GM12878 (cell line): ENCODE measurements at regions not wholly inside any gene's neighbourhood (a gene's known extent, or its start where the extent isn't known, plus 50 kb on each side); places are given as distances from the start of the nearest gene placed in this dataset.

Source experiments
- ATAC-seq: fragments of 200-7000 bp; cut with Tn5 transposase; 3 replicates; pipeline ENCODE4 v1.9.1; 2020; ENCODE audit warnings: mild to moderate bottlenecking, moderate library complexity
- BruUV-seq: library from RNA; stranded (reverse); fragments of 400-500 nt; replicated peaks from 2 replicates; lab custom pipeline; 2021; lab: Mats Ljungman, UMichigan
- CTCF ChIA-PET: fragments of 300-600 bp; sonication (Branson Sonifier 250); formaldehyde crosslinking; extraction: SDS; loops from one replicate; lab custom pipeline; 2021; ENCODE audit warnings: inconsistent platforms; lab: Yijun Ruan, JAX
- POLR2A ChIA-PET: fragments of 350-600 bp; formaldehyde crosslinking; extraction: SDS; loops from one replicate; lab custom pipeline; 2021; ENCODE audit warnings: inconsistent platforms; lab: Charles Lee
- RAD21 ChIA-PET: fragments of 300-600 bp; sonication (Branson Sonifier 250); formaldehyde crosslinking; loops from one replicate; lab custom pipeline; 2023; ENCODE audit warnings: antibody characterized with exemption; ENCODE audit not compliant: unreplicated experiment; lab: Charles Lee
- SMC1A ChIA-PET: fragments of 300-600 bp; sonication (Branson Sonifier 250); formaldehyde crosslinking; loops from one replicate; lab custom pipeline; 2023; ENCODE audit not compliant: unreplicated experiment, uncharacterized antibody; lab: Charles Lee
- DNase-seq: peaks from one replicate; pipeline ENCODE4 v3.0.0-alpha.2; 2011; ENCODE audit warnings: low read depth, low spot score
- FAIRE-seq: peaks from 3 replicates; lab custom pipeline; 2011; peaks lifted over from hg19 to GRCh38; lab: Jason Lieb, UNC
- H2AFZ ChIP-seq: 2 replicates; pipeline ENCODE4 v1.6.0; 2011; ENCODE audit warnings: low read depth, low read length, control low read depth; ENCODE audit not compliant: control insufficient read depth
- H3K27ac ChIP-seq: 2 replicates; pipeline ENCODE4 v1.5.1; 2011; ENCODE audit warnings: control low read depth; ENCODE audit not compliant: control insufficient read depth, insufficient read depth
- H3K27me3 ChIP-seq, 2 experiments: replicated peaks in 1 of 2; 2 replicates each; pipeline versions ENCODE4 v1.6.0 to v1.6.1; 2011; ENCODE audit warnings: low read length in 1 of 2; ENCODE audit not compliant: control insufficient read depth in 2 of 2, insufficient read depth in 2 of 2
- H3K36me3 ChIP-seq, 2 experiments: 2 replicates each; pipeline ENCODE4 v1.5.1; 2011; ENCODE audit warnings: low read length in 1 of 2; ENCODE audit not compliant: control insufficient read depth in 2 of 2, insufficient read depth in 2 of 2
- H3K4me1 ChIP-seq: 2 replicates; pipeline ENCODE4 v1.6.1; 2011; ENCODE audit warnings: mild to moderate bottlenecking, low read length, moderate library complexity, mixed read lengths; ENCODE audit not compliant: control insufficient read depth, insufficient read depth
- H3K4me2 ChIP-seq: 2 replicates; pipeline ENCODE4 v1.6.0; 2011; ENCODE audit warnings: control low read depth; ENCODE audit not compliant: control insufficient read depth, insufficient read depth
- H3K4me3 ChIP-seq: fragments of 200-600 bp; sonication (generic); 2 replicates; pipeline ENCODE4 v1.5.1; 2016
- H3K79me2 ChIP-seq: 2 replicates; pipeline ENCODE4 v1.6.0; 2011; ENCODE audit warnings: low read length; ENCODE audit not compliant: control insufficient read depth, insufficient read depth
- H3K9ac ChIP-seq: 2 replicates; pipeline ENCODE4 v1.8.0; 2011; ENCODE audit warnings: low read length, control low read depth, mixed read lengths; ENCODE audit not compliant: control insufficient read depth, insufficient read depth
- H3K9me3 ChIP-seq: replicated peaks from 3 replicates; pipeline ENCODE4 v1.5.1; 2011; ENCODE audit warnings: mild to moderate bottlenecking, low read length; ENCODE audit not compliant: control insufficient read depth, insufficient read depth
- H4K20me1 ChIP-seq: 2 replicates; pipeline ENCODE4 v1.6.0; 2011; ENCODE audit not compliant: control insufficient read depth, insufficient read depth
- CBX5 ChIP-seq: sonication (generic); IDR thresholded peaks from 2 replicates; pipeline ENCODE4 v1.6.1; 2016; ENCODE audit warnings: low read depth, moderate library complexity, mild to moderate bottlenecking, inconsistent platforms
- GATAD2B ChIP-seq: fragments of 450-650 bp; conservative IDR thresholded peaks from 2 replicates; pipeline ENCODE4 v1.6.1; 2017; ENCODE audit warnings: low read depth, mild to moderate bottlenecking, moderate library complexity
- RELA ChIP-seq: fragments of 450-650 bp; IDR thresholded peaks from 2 replicates; pipeline ENCODE4 v1.8.0; 2014; ENCODE audit warnings: borderline replicate concordance; ENCODE audit not compliant: partially characterized antibody
- SREBF2 ChIP-seq: IDR thresholded peaks from 2 replicates; pipeline ENCODE4 v1.6.1; 2012; ENCODE audit warnings: mild to moderate bottlenecking, low read length
- STAT1 ChIP-seq: fragments of 450-650 bp; conservative IDR thresholded peaks from 2 replicates; pipeline ENCODE4 v1.6.1; 2014; ENCODE audit warnings: antibody characterized with exemption, mild to moderate bottlenecking
- SUZ12 ChIP-seq: fragments of 200-600 bp; sonication (generic); IDR thresholded peaks from one replicate; pipeline ENCODE4 v1.6.1; 2018; ENCODE audit warnings: antibody characterized with exemption, mild to moderate bottlenecking; ENCODE audit not compliant: unreplicated experiment
- USF2 ChIP-seq: IDR thresholded peaks from 2 replicates; pipeline ENCODE4 v1.6.1; 2011; ENCODE audit warnings: low read depth, low read length, improper control_type of control experiment, borderline replicate concordance
- WGBS: methylation state at CpG from one replicate; pipeline ENCODE4 v1.1.6; 2016; ENCODE audit warnings: low lambda C conversion rate; ENCODE audit not compliant: insufficient replicate concordance, insufficient coverage; ENCODE audit errors: missing lambda C conversion rate; 5-methylcytosine and 5-hydroxymethylcytosine counted together
- in situ Hi-C: fragments of 300-500 bp; cut with MboI; formaldehyde crosslinking; loops from 9 replicates; pipeline ENCODE4 v1.14.3; 2018; ENCODE audit warnings: mixed read lengths
- intact Hi-C: fragments of 100-400 bp; cut with micrococcal nuclease; formaldehyde crosslinking; loops from one replicate; pipeline ENCODE4 v1.14.2; 2022; ENCODE audit not compliant: unreplicated experiment
- TF ChIP-seq, protein P1 (sequence below): fragments of 450-650 bp; formaldehyde crosslinking; IDR thresholded peaks from 2 replicates; pipeline ENCODE4 v1.5.0; 2022; ENCODE audit warnings: mild to moderate bottlenecking, missing genetic modification characterization
- TF ChIP-seq, protein P2 (sequence below): fragments of 450-650 bp; IDR thresholded peaks from 2 replicates; pipeline ENCODE4 v1.6.1; 2017; ENCODE audit warnings: mild to moderate bottlenecking, moderate library complexity
- TF ChIP-seq, protein P3 (sequence below): fragments of 450-650 bp; IDR thresholded peaks from 2 replicates; pipeline ENCODE4 v1.6.1; 2016; ENCODE audit warnings: mild to moderate bottlenecking, moderate library complexity, borderline replicate concordance

GRCh38 chr1:60448850-60449249 lies 375.3 kb upstream of the C1orf87 start:
- ChIA-PET RAD21 (no interaction called here), POLR2A (no interaction called here), CTCF (no interaction called here), SMC1A (no interaction called here)
- Histone ChIP-seq H3K4me3 (no peak overlapping the region), H3K27me3 (no peaks in the 10 kb centered on the region), H3K9ac (no peak overlapping the region), H3K4me1 (no peaks in the 10 kb centered on the region), H3K27ac (no peak overlapping the region), H2AFZ (no peak overlapping the region), H3K9me3 (no peaks in the 10 kb centered on the region), H4K20me1 (no peaks in the 10 kb centered on the region), H3K4me2 (no peak overlapping the region), H3K79me2 (no peaks in the 10 kb centered on the region), H3K36me3 (no peaks in the 10 kb centered on the region)
- intact Hi-C loops (no loop called here), in situ Hi-C loops (no loop called here)
- no peak for DNase-seq
- WGBS, result 0% methylated on average over 1 of the region's 1 CpG
- ATAC-seq, result no peak
- TF ChIP-seq, protein P1, sequence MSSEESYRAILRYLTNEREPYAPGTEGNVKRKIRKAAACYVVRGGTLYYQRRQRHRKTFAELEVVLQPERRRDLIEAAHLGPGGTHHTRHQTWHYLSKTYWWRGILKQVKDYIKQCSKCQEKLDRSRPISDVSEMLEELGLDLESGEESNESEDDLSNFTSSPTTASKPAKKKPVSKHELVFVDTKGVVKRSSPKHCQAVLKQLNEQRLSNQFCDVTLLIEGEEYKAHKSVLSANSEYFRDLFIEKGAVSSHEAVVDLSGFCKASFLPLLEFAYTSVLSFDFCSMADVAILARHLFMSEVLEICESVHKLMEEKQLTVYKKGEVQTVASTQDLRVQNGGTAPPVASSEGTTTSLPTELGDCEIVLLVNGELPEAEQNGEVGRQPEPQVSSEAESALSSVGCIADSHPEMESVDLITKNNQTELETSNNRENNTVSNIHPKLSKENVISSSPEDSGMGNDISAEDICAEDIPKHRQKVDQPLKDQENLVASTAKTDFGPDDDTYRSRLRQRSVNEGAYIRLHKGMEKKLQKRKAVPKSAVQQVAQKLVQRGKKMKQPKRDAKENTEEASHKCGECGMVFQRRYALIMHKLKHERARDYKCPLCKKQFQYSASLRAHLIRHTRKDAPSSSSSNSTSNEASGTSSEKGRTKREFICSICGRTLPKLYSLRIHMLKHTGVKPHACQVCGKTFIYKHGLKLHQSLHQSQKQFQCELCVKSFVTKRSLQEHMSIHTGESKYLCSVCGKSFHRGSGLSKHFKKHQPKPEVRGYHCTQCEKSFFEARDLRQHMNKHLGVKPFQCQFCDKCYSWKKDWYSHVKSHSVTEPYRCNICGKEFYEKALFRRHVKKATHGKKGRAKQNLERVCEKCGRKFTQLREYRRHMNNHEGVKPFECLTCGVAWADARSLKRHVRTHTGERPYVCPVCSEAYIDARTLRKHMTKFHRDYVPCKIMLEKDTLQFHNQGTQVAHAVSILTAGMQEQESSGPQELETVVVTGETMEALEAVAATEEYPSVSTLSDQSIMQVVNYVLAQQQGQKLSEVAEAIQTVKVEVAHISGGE (CRISPR knock-in tag), result no peak
- TF ChIP-seq, protein P2, sequence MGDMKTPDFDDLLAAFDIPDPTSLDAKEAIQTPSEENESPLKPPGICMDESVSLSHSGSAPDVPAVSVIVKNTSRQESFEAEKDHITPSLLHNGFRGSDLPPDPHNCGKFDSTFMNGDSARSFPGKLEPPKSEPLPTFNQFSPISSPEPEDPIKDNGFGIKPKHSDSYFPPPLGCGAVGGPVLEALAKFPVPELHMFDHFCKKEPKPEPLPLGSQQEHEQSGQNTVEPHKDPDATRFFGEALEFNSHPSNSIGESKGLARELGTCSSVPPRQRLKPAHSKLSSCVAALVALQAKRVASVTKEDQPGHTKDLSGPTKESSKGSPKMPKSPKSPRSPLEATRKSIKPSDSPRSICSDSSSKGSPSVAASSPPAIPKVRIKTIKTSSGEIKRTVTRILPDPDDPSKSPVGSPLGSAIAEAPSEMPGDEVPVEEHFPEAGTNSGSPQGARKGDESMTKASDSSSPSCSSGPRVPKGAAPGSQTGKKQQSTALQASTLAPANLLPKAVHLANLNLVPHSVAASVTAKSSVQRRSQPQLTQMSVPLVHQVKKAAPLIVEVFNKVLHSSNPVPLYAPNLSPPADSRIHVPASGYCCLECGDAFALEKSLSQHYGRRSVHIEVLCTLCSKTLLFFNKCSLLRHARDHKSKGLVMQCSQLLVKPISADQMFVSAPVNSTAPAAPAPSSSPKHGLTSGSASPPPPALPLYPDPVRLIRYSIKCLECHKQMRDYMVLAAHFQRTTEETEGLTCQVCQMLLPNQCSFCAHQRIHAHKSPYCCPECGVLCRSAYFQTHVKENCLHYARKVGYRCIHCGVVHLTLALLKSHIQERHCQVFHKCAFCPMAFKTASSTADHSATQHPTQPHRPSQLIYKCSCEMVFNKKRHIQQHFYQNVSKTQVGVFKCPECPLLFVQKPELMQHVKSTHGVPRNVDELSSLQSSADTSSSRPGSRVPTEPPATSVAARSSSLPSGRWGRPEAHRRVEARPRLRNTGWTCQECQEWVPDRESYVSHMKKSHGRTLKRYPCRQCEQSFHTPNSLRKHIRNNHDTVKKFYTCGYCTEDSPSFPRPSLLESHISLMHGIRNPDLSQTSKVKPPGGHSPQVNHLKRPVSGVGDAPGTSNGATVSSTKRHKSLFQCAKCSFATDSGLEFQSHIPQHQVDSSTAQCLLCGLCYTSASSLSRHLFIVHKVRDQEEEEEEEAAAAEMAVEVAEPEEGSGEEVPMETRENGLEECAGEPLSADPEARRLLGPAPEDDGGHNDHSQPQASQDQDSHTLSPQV, result no peak
- TF ChIP-seq, protein P3, sequence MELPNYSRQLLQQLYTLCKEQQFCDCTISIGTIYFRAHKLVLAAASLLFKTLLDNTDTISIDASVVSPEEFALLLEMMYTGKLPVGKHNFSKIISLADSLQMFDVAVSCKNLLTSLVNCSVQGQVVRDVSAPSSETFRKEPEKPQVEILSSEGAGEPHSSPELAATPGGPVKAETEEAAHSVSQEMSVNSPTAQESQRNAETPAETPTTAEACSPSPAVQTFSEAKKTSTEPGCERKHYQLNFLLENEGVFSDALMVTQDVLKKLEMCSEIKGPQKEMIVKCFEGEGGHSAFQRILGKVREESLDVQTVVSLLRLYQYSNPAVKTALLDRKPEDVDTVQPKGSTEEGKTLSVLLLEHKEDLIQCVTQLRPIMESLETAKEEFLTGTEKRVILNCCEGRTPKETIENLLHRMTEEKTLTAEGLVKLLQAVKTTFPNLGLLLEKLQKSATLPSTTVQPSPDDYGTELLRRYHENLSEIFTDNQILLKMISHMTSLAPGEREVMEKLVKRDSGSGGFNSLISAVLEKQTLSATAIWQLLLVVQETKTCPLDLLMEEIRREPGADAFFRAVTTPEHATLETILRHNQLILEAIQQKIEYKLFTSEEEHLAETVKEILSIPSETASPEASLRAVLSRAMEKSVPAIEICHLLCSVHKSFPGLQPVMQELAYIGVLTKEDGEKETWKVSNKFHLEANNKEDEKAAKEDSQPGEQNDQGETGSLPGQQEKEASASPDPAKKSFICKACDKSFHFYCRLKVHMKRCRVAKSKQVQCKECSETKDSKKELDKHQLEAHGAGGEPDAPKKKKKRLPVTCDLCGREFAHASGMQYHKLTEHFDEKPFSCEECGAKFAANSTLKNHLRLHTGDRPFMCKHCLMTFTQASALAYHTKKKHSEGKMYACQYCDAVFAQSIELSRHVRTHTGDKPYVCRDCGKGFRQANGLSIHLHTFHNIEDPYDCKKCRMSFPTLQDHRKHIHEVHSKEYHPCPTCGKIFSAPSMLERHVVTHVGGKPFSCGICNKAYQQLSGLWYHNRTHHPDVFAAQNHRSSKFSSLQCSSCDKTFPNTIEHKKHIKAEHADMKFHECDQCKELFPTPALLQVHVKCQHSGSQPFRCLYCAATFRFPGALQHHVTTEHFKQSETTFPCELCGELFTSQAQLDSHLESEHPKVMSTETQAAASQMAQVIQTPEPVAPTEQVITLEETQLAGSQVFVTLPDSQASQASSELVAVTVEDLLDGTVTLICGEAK, result no peak
- TF ChIP-seq USF2 (no peak), GATAD2B (no peak), SREBF2 (no peak), CBX5 (no peak), SUZ12 (no peak), RELA (no peak), STAT1 (no peak)
- no peak for FAIRE-seq
- BruUV-seq, result no TSS peak
